NCI-H345 (cell line): ENCODE measurements at regions not wholly inside any gene's neighbourhood (a gene's known extent, or its start where the extent isn't known, plus 50 kb on each side); places are given as distances from the start of the nearest gene placed in this dataset.
"Not testable (repeated sequence)": the region's sequence is repeated elsewhere in the genome, so short reads cannot be mapped to it uniquely, and the experiment has no call there.

Experiments used
- DNase-seq: peaks from one replicate; lab custom pipeline; 2025; lab: John Stamatoyannopoulos, UW

GRCh38 chr5:71905834-71906711 is 187.0 kb downstream of the CARTPT start:
- DNase-seq: peak; percentile 41

- DNase-seq: peak; percentile 7
Measured at GRCh38 chr5:71907001-71907588, 188.0 kb downstream of the CARTPT start.

GRCh38 chr5:71907608-71908145 is 188.6 kb downstream of the CARTPT start:
- peak; percentile 6 for DNase-seq

- DNase-seq: no peak
Measured at GRCh38 chr5:71910741-71911140, 191.7 kb downstream of the CARTPT start.

GRCh38 chr5:71912021-71912420 is 192.9 kb downstream of the CARTPT start:
- DNase-seq: no peak

- DNase-seq: no peak
Measured at GRCh38 chr5:71914281-71914680, 193.0 kb upstream of the MAP1B start.

GRCh38 chr5:71922584-71923106 is 184.6 kb upstream of the MAP1B start:
- no peak for DNase-seq

- no peak for DNase-seq
Measured at GRCh38 chr5:71923755-71924154, 183.5 kb upstream of the MAP1B start.

- no peak for DNase-seq
Measured at GRCh38 chr5:71924325-71924724, 182.9 kb upstream of the MAP1B start.

GRCh38 chr5:71924980-71925379 is 182.3 kb upstream of the MAP1B start:
- peak; percentile 18 for DNase-seq

- DNase-seq: peak; percentile 5
Measured at GRCh38 chr5:71925608-71926091, 181.6 kb upstream of the MAP1B start.

GRCh38 chr5:71929003-71929402 is 178.3 kb upstream of the MAP1B start:
- DNase-seq: no peak

- not testable (repeated sequence) for DNase-seq
Measured at GRCh38 chr5:71930554-71930953, 176.7 kb upstream of the MAP1B start.

- no peak for DNase-seq
Measured at GRCh38 chr5:71932131-71932654, 175.1 kb upstream of the MAP1B start.

GRCh38 chr5:71932655-71933338 is 174.5 kb upstream of the MAP1B start:
- peak; percentile 40 for DNase-seq

- no peak for DNase-seq
Measured at GRCh38 chr5:71934322-71934721, 173.0 kb upstream of the MAP1B start.

- DNase-seq: peak; percentile 84
Measured at GRCh38 chr5:71937921-71938698, 169.2 kb upstream of the MAP1B start.

- peak; percentile 89 for DNase-seq
Measured at GRCh38 chr5:71938895-71939294, 168.4 kb upstream of the MAP1B start.

- DNase-seq: peak; percentile 56
Measured at GRCh38 chr5:71939452-71940230, 167.6 kb upstream of the MAP1B start.

- no peak for DNase-seq
Measured at GRCh38 chr5:71943874-71944273, 163.4 kb upstream of the MAP1B start.
